GM19238 (cell line): ENCODE measurements at regions not wholly inside any gene's neighbourhood (a gene's known extent, or its start where the extent isn't known, plus 50 kb on each side); places are given as distances from the start of the nearest gene placed in this dataset.
"Not testable (repeated sequence)": the region's sequence is repeated elsewhere in the genome, so short reads cannot be mapped to it uniquely, and the experiment has no call there.

Source experiments
- DNase-seq: peaks from one replicate; pipeline ENCODE4 v3.0.0; 2011; ENCODE audit warnings: low spot score; ENCODE audit not compliant: insufficient read length

DNA sequence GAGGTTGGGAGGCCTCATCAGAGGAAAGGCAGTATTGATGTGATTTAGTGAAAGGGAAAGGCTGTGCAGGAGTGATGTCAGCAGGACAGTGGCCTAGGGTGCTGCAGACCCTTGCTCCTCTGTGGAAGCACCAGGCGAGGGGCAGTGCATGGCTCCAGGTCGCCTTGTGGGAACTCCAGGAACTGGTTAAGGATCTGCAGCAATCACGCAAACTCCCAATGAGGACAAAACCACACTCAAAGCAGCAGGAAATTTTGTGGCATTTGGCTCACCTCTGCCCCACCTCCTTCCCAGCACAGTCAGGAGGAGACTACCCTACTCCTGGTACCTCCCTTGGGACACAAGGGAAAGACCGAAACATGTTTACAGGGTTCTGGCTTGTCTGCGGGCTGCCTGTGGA, 251.5 kb downstream of the GADD45G start:
- DNase-seq = not testable (repeated sequence)

DNA sequence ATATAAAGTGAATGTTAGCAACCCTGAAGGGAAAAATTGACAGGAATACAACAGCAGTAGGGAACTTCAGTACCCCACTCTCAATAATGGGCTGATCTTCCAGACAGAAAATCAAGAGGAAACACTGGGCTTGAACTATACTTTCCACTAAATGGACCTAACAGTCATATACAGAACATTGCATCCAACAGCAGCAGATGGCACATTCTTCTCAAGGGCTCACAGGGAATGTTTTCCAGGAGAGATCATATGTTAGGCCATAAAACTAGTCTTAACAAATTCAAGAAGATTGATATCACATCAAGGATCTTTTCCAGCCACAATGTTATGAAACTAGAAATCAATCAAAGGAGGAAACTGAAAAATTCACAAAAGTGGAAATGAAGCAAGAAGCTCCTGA, 252.1 kb downstream of the GADD45G start:
- not testable (repeated sequence) for DNase-seq

DNA sequence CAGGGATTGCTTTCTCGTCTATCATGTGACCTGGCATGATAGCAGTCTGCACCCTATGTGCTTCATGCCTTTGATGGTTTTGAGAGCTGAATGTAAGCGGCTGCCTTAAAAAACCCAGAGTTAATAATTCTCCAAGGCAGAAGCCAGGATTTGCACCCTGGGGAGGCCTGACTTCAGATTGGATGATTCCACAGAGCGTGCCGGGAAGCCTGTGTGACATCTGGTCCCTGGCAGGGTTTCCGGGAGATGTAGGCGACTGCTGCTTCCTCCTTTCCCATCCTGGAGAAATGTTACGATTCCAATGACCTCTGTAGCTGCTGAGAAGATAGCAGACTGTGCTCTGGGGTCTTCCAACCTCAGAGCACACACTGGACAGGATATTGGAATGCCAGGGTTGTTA, 255.0 kb downstream of the GADD45G start:
- DNase-seq = not testable (repeated sequence)

DNA sequence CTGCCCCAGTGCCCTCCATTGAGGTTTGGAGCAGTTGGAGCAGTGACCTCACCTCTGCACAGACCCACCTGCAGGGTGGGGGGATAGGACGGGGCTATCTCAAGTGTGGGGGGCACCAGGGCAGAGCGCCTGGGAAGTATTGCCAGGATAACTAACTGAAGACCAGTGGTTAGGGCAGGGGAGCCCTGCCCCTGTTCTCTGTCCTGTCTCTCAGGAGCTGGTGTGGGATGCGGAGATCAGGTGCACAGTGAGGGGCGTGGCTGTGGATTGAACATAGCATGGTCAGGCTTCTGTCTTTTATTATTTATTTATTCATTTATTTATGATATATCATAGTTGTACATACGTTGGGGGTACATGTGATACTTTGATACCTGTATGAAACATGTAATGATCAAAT, 256.6 kb downstream of the GADD45G start:
- DNase-seq = not testable (repeated sequence)

DNA sequence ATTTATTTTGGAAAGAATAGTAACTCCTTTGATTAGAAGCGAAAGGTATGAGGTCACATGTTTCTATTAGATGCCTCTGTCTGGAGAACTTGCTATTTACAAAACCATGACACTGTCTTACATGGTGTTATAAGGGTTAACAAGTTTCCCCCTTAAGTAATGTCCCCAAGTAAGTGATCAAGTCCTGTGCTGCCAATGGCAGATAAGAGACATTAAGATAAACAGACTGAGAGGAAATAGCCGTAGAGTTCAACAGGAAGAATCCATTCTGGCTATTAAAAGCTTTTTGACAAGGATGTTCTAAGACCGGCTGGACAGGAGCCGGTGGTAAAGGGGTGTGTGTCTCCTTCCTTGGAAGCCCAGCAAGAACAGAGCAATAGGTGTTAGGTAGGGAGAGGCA, 257.5 kb downstream of the GADD45G start:
- DNase-seq = no peak

DNA sequence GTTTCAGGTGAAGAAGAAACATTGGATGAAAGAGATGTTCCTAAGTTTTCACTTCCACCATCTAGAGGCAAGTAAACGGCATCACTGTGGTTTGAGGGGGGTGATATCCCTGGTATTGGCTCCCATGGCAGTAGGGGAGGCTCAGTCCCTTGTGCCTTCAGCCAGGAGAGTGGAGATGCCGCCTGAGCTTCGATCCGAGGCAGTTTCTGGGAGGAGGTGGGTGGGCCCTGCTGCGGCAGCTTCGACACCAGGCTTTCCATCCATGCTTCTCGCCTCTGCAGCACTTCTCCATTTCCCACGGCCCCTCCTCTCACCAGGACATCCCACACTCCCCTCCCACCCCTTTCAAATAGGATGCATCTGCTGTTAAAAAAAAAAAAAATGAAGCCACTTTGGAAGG, 258.3 kb downstream of the GADD45G start:
- DNase-seq = no peak

DNA sequence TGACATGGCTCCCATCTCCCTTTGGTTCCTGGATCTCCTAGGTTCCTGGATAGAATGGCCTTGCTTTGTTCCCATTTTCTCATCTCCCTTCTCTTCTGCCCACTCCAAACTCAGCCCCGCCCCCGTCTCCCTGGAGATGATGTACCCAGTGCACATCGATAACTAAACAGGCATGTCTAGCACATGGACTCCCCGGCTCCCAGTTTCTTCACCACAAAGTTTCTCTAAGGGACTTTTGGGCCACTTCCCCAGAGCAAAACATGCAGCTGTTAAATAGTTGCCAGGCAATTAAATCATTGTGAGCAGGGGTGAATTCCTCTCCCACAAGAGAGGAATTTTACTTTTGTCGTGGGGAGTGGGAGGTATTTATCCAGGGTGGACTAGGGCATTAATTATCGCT, 259.0 kb downstream of the GADD45G start:
- no peak for DNase-seq

DNA sequence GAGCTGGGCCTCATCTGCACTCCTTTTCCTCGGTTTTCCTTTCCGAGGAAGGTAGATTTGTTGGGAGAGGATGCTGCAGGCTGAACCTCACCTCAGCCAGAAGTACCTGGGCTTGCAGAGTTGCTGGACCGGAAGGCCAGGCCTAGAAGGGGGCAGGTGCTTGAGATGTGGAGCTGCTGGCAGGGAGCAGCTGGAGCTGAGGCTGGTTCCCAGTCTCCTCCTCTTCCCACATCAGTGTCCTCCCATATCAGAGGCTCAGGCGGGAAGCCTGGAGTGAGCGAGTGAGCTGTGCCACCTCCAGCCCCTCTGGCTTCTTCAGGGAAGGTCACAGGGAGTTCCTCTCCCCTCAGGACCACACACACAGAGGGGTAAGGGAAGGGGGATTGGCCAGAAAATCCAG, 259.4 kb downstream of the GADD45G start:
- no peak for DNase-seq

DNA sequence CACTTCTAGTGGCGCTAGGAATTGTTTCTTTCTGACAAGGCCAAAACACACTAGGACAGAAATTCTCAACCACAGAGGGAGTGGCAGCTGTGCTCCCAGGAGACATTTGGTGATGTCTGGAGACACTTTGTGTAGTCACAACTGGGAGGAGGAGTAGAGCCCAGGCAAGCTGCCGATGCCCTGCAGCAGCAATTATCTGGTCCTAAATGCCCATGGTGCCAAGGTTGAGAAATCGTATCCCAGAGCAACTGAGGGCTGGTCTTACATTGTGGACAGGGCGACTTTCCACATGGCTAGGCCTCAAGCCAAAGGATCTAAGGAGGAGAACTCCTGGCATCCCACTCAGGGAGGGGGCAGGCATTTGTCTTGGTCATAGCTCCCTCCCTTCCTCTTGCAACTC, 259.9 kb downstream of the GADD45G start:
- DNase-seq = no peak

DNA sequence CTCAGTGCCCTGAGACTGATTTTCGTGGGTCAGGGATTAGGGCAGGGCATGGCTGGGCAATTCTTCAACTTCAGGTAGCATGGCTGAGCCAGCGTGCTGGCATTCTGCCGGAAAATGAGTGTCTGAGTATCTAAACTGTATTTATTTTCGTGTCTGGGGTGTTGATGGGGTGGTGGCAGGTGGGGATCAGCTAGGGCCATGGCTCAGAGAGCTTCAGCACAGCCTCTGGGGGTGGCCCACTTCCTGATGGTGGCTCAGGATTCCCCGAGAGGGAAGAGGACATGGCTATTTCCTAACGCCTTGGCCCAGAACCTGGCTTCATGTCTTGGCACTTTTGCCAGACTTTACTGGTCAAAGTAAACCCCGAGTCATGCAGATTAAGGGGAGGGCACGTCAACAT, 260.5 kb downstream of the GADD45G start:
- no peak for DNase-seq

DNA sequence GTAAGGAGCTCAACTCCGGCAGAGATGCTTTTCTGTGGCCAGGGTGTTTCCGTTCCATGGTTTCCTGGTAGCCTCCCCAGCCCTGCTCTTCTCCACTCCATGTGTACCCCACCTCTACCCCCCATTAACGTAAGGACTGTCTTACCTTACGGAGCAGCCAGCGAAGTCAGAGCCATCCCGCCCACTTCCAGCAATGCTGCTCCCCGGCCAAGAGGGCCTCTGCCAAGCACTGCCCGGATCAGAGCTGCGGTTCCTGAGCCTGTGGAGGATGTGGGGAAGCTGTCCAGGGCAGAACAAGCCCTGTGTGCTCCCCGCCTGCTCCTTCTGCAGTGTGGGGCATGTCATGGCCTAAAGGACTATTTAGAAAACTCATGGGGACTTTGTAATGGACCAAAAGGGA, 261.2 kb downstream of the GADD45G start:
- DNase-seq = no peak

DNA sequence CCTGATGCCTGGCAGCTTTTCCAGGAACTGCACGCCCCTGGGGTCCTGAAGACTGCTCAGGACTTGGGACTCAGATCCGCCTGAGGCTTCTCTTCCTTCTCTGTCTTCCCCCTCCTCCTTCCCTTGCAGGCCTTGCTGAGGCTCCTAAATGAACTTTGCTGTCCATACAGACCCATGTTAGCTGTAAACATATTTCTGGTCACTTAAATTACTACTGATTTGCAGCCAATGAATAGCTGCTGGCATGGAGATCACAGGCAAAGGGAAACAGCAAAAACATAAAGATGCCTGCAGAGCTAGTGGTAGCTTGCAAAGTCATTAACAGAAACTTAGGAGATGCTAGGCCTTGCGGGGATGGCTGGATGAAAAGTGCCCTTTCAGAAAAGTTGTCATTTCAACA, 261.9 kb downstream of the GADD45G start:
- no peak for DNase-seq

DNA sequence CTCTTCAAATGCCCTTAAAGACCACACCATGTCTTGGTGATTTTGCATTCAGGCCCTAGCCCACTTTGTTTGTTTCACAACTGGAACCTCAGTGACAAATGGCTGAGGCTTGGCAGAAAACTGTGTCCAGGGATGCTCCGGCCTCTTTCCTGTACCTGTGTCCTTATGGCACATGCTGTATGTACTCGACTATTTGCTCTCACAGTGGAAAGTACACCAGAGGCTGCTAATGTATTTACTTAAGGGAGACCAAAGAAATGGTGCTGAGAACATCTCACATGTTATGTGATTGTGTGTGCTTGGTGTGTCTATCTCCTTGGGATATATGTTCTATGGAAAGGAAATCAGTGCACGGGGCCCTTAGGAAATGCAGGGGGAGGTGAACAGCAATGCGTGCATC, 263.3 kb downstream of the GADD45G start:
- no peak for DNase-seq

DNA sequence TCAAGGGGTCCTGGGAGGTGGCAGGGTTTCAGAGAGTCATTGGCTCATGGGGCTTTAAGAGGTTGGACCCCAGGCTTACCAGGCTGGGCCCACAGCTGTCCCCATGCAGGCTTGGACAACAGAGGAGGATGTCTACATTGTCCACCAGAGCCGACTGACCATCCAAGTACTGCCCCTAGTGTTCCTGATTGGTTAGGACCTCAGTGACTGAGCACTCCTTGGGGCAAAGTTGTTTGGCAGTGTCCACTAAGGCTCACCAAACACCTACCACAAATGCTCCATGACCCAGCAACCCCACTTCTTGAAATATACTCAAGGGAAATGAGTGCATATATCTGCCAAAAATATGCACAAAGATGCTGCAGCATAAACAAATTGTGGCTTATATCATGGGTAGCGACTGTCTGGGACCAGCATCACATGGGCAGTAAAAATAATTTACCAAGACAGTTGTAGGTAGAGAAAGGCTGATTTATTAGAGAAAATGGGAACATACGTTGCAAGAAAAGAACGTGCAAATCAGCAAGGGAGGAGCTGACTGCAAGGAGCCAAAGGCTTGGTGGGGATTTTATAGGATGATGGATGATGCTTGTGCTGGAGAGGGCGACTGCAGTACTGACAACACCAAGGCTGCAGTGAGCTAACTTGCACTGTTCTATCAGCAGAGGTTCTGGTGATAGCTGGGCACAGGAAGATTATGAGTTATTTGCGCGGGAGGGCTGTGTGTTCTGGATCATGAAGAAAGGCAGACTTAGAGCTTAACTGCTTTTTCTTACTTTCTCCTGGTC, 265.2 kb downstream of the GADD45G start:
- DNase-seq = no peak

DNA sequence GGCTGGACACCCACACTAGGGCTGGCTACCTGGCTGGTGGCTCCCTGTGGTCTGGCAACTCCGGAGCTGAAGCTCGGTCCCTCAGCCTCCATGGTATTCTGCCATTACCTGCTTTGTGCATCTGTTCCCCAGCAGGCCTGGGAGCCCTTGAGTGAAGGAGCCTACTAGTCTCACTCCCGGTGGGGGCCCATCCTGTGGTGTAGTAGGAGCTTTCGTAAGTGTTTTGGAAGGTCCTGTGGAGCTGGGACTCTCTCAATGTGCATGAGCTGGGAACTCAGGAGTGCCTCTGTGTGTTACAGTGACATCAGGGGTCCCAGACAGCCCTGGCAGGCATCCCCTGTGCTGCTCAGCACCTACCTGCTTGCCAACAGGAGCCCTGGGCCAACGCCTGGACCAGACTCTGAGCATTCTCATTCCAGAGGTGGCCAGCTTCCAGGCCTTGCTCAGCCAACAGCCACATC, 267.1 kb downstream of the GADD45G start:
- DNase-seq = no peak

DNA sequence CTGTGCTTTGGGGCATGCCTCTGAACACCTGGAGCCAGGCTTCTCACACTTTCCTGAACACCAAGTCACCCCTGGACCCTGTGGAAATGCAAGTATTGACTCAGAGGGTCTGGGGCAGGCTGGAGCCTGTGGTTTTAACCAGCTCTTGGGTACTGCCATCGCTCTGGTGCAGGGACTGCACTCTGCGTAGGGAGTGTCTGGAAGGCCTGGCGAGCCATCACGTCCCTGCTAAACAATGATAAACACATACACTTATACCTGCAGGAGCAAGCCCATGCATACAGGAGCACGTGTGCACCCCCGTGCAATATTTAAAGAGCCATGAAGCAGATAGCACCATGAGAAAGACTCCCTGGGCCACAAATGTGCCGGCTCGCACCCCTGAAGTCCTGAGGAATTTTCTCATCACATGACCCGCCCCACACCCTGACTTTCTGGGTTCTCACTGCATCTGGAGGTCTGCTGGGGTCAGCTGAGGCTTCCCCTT, 267.7 kb downstream of the GADD45G start:
- DNase-seq = no peak

DNA sequence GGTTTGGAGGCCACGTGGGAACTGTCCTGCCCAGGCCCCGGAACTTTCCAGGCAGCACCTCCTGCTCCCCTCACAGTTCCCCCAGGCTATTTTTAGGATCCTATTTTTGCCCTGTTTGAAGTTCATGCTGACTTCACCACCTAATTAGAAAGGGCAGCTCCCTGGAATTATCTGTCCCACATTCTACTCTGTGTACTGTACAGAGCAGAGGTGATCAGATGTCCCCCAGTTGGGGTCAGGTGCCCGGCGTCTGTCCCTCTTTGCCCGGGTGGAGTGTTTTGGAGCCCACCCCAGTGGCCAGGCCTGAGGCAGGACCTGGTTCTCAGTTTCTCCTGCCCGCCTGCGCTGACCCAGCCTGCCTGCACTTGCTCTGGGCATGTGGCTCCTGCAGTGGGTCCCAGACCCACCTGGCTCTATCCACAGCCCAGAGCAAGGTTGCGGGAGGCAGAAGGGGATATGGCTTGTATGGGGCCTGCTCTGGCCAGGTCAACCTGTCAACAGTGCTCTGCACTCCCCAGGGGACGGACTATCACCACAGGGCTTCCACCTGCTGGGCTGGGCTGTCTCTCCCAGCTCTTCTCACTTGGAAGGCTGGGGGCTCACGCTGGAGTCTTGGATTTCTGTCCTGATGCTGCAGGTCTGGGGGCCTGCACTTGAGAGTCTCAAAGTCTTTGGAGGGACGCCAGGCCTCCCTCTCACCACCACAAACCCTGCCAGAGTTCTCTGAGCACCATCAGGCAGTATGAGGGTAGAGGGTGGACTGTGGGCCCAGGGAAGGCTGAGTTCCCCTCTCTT, 268.3 kb downstream of the GADD45G start:
- no peak for DNase-seq

DNA sequence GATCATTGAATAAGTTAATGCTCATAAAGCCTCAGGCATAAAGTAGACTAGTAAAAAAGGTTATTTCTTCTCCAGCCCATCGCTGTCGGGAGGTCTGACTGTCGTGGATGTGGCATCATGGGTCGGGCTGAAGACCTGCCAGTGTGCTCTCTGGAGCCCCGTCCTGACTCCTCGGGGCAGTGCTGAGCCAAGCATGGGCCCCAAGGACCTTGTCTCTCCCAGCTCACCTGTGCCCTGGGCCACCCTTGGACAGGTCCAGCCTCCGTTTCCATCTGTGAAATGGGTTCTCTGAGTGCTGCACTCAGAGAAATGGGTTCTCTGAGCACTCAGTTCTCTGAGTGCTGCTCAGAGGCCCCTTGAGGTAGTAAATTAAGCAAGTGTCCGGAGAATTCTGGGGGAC, 269.0 kb downstream of the GADD45G start:
- no peak for DNase-seq

DNA sequence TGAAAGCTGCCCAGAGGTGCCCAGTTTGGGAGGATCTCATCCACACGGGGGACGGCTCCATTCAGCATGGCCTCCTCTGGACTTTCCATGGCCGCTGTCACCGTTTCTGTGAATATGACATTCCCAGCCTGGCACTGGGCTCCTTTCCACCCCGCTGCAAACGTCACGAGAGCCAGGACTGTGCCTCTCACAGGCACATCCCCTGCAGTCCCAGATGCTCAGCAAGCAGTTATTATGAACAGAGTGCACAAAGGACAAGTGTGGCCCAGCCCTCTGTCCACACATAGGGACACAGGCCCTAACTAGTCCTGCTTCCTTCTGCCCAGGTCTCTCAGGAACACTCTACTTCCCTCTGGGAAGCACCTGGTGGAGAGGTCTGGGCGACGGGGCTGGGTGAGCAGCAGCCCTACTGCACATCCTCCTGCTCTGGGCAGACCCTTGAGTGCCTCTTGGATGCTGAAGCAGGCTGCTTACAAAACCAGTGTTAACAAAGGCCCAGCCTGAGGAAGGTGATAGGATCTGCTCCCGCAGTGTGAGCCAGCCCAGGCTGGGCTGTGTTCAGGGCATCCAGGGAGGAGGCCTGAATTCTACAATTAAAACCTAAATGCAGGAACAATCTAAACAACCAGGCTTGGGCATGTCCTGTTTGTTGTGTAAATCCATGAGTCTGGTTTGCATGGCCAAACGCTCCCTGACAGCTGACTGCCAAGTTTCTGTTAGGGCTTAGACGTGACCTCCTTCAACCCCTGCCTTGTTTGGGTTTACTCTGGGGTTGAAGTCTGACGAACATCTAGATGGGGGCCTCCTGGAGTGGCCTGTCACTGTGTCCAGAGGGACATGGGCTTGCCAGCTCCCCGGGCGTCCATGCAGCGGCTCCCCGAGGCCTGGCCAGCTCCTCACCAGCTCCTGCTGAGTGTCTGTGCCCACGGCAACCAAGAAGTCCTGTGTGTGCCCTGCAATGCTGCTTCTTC, 269.8 kb downstream of the GADD45G start:
- DNase-seq = no peak

DNA sequence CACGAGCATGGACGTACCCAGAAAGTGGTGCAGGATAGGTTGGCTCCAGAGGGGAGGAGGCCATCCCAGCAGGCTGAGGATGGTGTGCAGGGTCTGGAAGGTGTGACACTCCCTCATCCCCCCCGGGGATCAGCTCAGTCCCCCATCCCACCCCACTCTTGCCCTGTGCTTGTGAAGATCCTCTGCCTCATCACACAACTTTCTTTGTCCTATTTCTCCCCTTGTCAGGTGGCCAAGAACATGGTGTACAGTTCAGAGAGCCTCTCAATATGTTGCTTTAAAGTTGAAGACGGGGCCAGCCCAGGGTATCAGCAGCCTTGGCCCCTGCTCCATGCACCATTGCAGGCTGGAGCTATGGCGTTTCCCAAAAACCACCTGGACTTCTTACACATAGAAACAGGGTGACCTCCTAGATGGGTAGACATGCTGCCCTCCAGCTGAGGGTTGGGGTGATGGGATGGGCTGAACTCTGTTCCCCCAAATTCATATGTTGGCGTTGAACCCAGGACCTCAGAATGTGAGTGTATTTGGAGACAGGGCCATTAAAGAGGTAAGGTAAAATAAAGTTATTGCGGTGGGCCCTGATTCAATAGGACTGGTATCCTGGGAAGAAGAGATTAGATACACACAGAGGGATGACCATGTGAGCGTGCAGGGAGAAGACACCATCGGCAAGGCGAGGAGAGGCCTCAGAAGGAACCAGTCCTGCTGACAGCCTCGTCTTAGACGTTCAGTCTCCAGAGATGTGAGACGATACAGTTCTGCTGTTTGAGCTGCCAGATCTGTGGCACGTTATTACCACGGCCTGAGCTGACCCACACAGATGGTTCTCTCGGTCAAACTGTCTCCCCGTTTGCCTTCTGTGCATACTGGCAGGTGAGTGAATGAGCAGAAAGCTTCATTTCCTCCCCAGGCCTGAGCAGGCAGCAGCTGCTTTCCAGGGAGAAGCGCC, 272.5 kb downstream of the GADD45G start:
- no peak for DNase-seq
